ENCODE measurements at regions not wholly inside any gene's neighbourhood (a gene's known extent, or its start where the extent isn't known, plus 50 kb on each side); places are given as distances from the start of the nearest gene placed in this dataset.

GRCh38 chr6:168371185-168371584 lies 51.6 kb upstream of the DACT2 start:
- H3K36me3 Mint-ChIP-seq (ENCODE audit: low read depth): peaks cover 4% of the 10 kb centered on the region; the same call in 2 of the 3 replicates
- no peak for TF ChIP-seq CREB1 (CRISPR knock-in tag; IDR thresholded peaks at IDR 0.05; ENCODE audit: low read depth)
- no peak for TF ChIP-seq ZNF331 (CRISPR knock-in tag; IDR thresholded peaks at IDR 0.05; ENCODE audit: low read depth)
- TF ChIP-seq, protein P1, sequence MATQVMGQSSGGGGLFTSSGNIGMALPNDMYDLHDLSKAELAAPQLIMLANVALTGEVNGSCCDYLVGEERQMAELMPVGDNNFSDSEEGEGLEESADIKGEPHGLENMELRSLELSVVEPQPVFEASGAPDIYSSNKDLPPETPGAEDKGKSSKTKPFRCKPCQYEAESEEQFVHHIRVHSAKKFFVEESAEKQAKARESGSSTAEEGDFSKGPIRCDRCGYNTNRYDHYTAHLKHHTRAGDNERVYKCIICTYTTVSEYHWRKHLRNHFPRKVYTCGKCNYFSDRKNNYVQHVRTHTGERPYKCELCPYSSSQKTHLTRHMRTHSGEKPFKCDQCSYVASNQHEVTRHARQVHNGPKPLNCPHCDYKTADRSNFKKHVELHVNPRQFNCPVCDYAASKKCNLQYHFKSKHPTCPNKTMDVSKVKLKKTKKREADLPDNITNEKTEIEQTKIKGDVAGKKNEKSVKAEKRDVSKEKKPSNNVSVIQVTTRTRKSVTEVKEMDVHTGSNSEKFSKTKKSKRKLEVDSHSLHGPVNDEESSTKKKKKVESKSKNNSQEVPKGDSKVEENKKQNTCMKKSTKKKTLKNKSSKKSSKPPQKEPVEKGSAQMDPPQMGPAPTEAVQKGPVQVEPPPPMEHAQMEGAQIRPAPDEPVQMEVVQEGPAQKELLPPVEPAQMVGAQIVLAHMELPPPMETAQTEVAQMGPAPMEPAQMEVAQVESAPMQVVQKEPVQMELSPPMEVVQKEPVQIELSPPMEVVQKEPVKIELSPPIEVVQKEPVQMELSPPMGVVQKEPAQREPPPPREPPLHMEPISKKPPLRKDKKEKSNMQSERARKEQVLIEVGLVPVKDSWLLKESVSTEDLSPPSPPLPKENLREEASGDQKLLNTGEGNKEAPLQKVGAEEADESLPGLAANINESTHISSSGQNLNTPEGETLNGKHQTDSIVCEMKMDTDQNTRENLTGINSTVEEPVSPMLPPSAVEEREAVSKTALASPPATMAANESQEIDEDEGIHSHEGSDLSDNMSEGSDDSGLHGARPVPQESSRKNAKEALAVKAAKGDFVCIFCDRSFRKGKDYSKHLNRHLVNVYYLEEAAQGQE (IDR thresholded peaks at IDR 0.05; ENCODE audit: unreplicated experiment): no peak
- TF ChIP-seq, protein P2, sequence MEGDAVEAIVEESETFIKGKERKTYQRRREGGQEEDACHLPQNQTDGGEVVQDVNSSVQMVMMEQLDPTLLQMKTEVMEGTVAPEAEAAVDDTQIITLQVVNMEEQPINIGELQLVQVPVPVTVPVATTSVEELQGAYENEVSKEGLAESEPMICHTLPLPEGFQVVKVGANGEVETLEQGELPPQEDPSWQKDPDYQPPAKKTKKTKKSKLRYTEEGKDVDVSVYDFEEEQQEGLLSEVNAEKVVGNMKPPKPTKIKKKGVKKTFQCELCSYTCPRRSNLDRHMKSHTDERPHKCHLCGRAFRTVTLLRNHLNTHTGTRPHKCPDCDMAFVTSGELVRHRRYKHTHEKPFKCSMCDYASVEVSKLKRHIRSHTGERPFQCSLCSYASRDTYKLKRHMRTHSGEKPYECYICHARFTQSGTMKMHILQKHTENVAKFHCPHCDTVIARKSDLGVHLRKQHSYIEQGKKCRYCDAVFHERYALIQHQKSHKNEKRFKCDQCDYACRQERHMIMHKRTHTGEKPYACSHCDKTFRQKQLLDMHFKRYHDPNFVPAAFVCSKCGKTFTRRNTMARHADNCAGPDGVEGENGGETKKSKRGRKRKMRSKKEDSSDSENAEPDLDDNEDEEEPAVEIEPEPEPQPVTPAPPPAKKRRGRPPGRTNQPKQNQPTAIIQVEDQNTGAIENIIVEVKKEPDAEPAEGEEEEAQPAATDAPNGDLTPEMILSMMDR (conservative IDR thresholded peaks at IDR 0.05; ENCODE audit: low read depth in 2 of 2): no peak
- TF ChIP-seq EZH2 (IDR thresholded peaks at IDR 0.05; ENCODE audit: low read depth, unreplicated experiment): no peak
- TF ChIP-seq EZH2phosphoT487 (IDR thresholded peaks at IDR 0.05; ENCODE audit: unreplicated experiment): no peak
- no peak for TF ChIP-seq STAT1 (IDR thresholded peaks at IDR 0.05; ENCODE audit: unreplicated experiment)
- TF ChIP-seq POLR2AphosphoS5 (IDR thresholded peaks at IDR 0.05; ENCODE audit: low read depth): no peak
- H3K9me3 Mint-ChIP-seq: peaks cover 6% of the 10 kb centered on the region; the same call in 2 of the 3 replicates
- no peak overlapping the region for H3K4me3 ChIP-seq
- no peak overlapping the region for H3K4me2 ChIP-seq
- no peaks in the 10 kb centered on the region for H3K27me3 ChIP-seq (ENCODE audit: insufficient read depth)
- ATAC-seq (no peak), DNase-seq (ENCODE audit: low spot score) (no peak)
- H3F3A ChIP-seq (replicated peaks; ENCODE audit: low read depth): no peaks in the 10 kb centered on the region
- peaks cover 5% of the 10 kb centered on the region for H3K4me1 Mint-ChIP-seq
- H3K27ac ChIP-seq (ENCODE audit: low read depth): no peak overlapping the region
- no peaks in the 10 kb centered on the region for H3K9me2 ChIP-seq (ENCODE audit: insufficient read depth)
- no peak overlapping the region for H2AFZ ChIP-seq
- H4K20me1 ChIP-seq (replicated peaks; ENCODE audit: insufficient read depth): no peaks in the 10 kb centered on the region
- no peak overlapping the region for H3K4me3 Mint-ChIP-seq
- H3K27me3 Mint-ChIP-seq (ENCODE audit: insufficient read depth, low read depth, poor library complexity): peaks cover 2% of the 10 kb centered on the region
- no peaks in the 10 kb centered on the region for H3K4me1 ChIP-seq (ENCODE audit: insufficient read depth)
- no peaks in the 10 kb centered on the region for H3K79me2 ChIP-seq (replicated peaks; ENCODE audit: insufficient read depth)
- no peak overlapping the region for H3K27ac Mint-ChIP-seq
- H3K36me3 ChIP-seq (ENCODE audit: insufficient read depth): no peaks in the 10 kb centered on the region

DNA sequence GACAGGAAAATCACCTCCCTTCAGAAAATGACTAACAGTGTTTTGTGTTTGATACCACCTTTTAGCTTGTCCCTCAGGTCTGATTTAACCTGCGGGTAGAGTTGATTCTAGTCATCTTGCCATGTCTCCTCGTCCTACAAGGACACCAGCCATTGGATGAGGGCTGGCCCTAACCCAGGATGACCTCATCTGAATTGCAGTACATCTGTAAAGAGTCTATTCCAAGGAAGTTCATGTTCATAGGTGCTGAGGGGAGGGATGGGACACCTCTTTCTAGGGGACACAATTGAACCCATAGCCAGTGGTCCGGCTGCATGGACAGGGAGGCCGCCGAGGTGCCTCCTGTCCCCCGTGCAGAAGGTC lies 52.0 kb upstream of the DACT2 start:
- Mint-ChIP-seq H3K27ac (no peak overlapping the region), H3K4me3 (no peak overlapping the region), H3K36me3 (ENCODE audit: low read depth) (peaks cover 2% of the 10 kb centered on the region; the same call in 1 of the 3 replicates), H3K4me1 (peaks cover 5% of the 10 kb centered on the region), H3K27me3 (ENCODE audit: insufficient read depth, low read depth, poor library complexity) (peaks cover 2% of the 10 kb centered on the region), H3K9me3 (peaks cover 2% of the 10 kb centered on the region; the same call in 2 of the 3 replicates)
- no peaks in the 10 kb centered on the region for H3K79me2 ChIP-seq (replicated peaks; ENCODE audit: insufficient read depth)
- no peaks in the 10 kb centered on the region for H4K20me1 ChIP-seq (replicated peaks; ENCODE audit: insufficient read depth)
- ATAC-seq: no peak
- H3K4me3 ChIP-seq: no peak overlapping the region
- H3F3A ChIP-seq (replicated peaks; ENCODE audit: low read depth): no peaks in the 10 kb centered on the region
- no peaks in the 10 kb centered on the region for H3K27me3 ChIP-seq (ENCODE audit: insufficient read depth)
- no peaks in the 10 kb centered on the region for H3K9me2 ChIP-seq (ENCODE audit: insufficient read depth)
- H3K4me1 ChIP-seq (ENCODE audit: insufficient read depth): no peaks in the 10 kb centered on the region
- DNase-seq (ENCODE audit: low spot score): no peak
- H3K36me3 ChIP-seq (ENCODE audit: insufficient read depth): no peaks in the 10 kb centered on the region
- H3K27ac ChIP-seq (ENCODE audit: low read depth): no peak overlapping the region
- H2AFZ ChIP-seq: no peak overlapping the region
- no peak overlapping the region for H3K4me2 ChIP-seq
- TF ChIP-seq, protein P3, sequence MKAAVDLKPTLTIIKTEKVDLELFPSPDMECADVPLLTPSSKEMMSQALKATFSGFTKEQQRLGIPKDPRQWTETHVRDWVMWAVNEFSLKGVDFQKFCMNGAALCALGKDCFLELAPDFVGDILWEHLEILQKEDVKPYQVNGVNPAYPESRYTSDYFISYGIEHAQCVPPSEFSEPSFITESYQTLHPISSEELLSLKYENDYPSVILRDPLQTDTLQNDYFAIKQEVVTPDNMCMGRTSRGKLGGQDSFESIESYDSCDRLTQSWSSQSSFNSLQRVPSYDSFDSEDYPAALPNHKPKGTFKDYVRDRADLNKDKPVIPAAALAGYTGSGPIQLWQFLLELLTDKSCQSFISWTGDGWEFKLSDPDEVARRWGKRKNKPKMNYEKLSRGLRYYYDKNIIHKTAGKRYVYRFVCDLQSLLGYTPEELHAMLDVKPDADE (IDR thresholded peaks at IDR 0.05): no peak
- TF ChIP-seq ZNF462 (CRISPR knock-in tag; IDR thresholded peaks at IDR 0.05) (no peak), CREB1 (CRISPR knock-in tag; IDR thresholded peaks at IDR 0.05; ENCODE audit: low read depth) (no peak), EZH2 (IDR thresholded peaks at IDR 0.05; ENCODE audit: low read depth, unreplicated experiment) (no peak)

All from GM23338 (cell line).